K562 (cell line): ENCODE measurements at regions not wholly inside any gene's neighbourhood (a gene's known extent, or its start where the extent isn't known, plus 50 kb on each side); places are given as distances from the start of the nearest gene placed in this dataset.

Experiments
- CBX3 ChIP-seq, 2 experiments: IDR thresholded peaks; 1 replicate in 1 of 2; 2 replicates in 1 of 2; pipeline ENCODE4 v1.6.1; 2012; ENCODE audit warnings: inconsistent platforms in 2 of 2, low read length in 2 of 2, borderline replicate concordance in 1 of 2, control low read depth in 1 of 2
- CHD4 ChIP-seq: fragments of 200-600 bp; sonication (generic); IDR thresholded peaks from 3 replicates; pipeline ENCODE4 v1.6.1; 2012; ENCODE audit warnings: low read depth, mild to moderate bottlenecking, mixed read lengths, low read length, inconsistent platforms; ENCODE audit not compliant: insufficient read depth, insufficient replicate concordance, poor library complexity, severe bottlenecking
- ELF1 ChIP-seq: fragments of 200-800 bp; sonication (Bioruptor generic); IDR thresholded peaks from 2 replicates; pipeline ENCODE4 v1.6.1; 2016; ENCODE audit warnings: missing genetic modification characterization, missing compliant biosample characterization
- EZH2 ChIP-seq: IDR thresholded peaks from 2 replicates; pipeline ENCODE4 v1.6.1; 2012; ENCODE audit warnings: low read depth, mild to moderate bottlenecking, inconsistent platforms, low read length, borderline replicate concordance
- MAX ChIP-seq: sonication (generic); formaldehyde crosslinking; IDR thresholded peaks from 2 replicates; pipeline ENCODE4 v1.9.0; 2022; ENCODE audit warnings: mild to moderate bottlenecking, missing genetic modification reagents
- PTBP1 ChIP-seq: fragments of 200-400 bp; formaldehyde crosslinking; IDR thresholded peaks from 2 replicates; pipeline ENCODE4 v1.6.1; 2017; ENCODE audit warnings: low read depth, low read length
- TOE1 ChIP-seq, 2 experiments: fragments of 450-650 bp in 1 of 2; sonication (generic) in 1 of 2; formaldehyde crosslinking in 1 of 2; IDR thresholded peaks; 2 replicates each; pipeline versions ENCODE4 v1.7.1 to v1.8.0; 2016 to 2022; ENCODE audit warnings: borderline replicate concordance in 2 of 2, mild to moderate bottlenecking in 2 of 2, antibody characterized with exemption in 1 of 2, inconsistent platforms in 1 of 2, low read depth in 1 of 2, missing genetic modification reagents in 1 of 2, moderate library complexity in 1 of 2
- ZBTB1 ChIP-seq: sonication (generic); formaldehyde crosslinking; IDR thresholded peaks from 2 replicates; pipeline ENCODE4 v1.8.1; 2023; ENCODE audit warnings: missing genetic modification reagents, low read depth, mild to moderate bottlenecking, borderline replicate concordance
- ZNF134 ChIP-seq: fragments of 250-450 bp; sonication (Bioruptor Pico); conservative IDR thresholded peaks from 2 replicates; pipeline ENCODE4 v1.4.0; 2020
- TF ChIP-seq, protein P1 (sequence below): fragments of 450-650 bp; IDR thresholded peaks from 2 replicates; pipeline ENCODE4 v1.6.1; 2016
- TF ChIP-seq, protein P2 (sequence below), 2 experiments: fragments of 450-650 bp in 1 of 2; sonication (generic) in 1 of 2; formaldehyde crosslinking in 1 of 2; IDR thresholded peaks in 1 of 2; conservative IDR thresholded peaks in 1 of 2; 2 replicates each; pipeline versions ENCODE4 v1.6.1 to v1.8.1; 2016 to 2023; ENCODE audit warnings: mild to moderate bottlenecking in 2 of 2, moderate library complexity in 2 of 2, inconsistent platforms in 1 of 2, missing genetic modification reagents in 1 of 2

DNA sequence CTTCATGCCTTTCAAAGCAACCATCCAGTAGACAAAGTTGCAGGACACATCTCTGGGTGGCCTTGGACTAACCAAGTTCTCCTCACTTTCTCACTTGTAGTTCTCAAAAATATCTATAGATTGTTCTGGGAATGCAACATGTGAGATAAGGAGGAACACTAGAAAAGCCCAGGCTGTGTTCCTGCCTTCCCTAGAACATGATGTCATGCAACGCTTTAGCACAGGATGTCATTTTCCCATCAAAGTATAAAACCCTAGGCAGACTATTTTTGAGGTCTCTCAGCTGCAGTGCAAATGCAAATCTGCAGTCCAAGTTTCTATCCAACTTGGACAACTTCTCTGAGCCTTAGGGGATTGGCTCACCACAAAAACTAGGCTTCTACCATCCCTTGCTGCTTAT lies 78.8 kb upstream of the PCDH7 start:
- TF ChIP-seq ZBTB1: no peak
- TF ChIP-seq MAX (CRISPR knock-in tag): no peak
- no peak for TF ChIP-seq ELF1 (tag)
- TF ChIP-seq, protein P1, sequence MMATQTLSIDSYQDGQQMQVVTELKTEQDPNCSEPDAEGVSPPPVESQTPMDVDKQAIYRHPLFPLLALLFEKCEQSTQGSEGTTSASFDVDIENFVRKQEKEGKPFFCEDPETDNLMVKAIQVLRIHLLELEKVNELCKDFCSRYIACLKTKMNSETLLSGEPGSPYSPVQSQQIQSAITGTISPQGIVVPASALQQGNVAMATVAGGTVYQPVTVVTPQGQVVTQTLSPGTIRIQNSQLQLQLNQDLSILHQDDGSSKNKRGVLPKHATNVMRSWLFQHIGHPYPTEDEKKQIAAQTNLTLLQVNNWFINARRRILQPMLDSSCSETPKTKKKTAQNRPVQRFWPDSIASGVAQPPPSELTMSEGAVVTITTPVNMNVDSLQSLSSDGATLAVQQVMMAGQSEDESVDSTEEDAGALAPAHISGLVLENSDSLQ: no peak
- no peak for TF ChIP-seq PTBP1
- TF ChIP-seq TOE1 (IDR thresholded peaks at IDR 0.05; ENCODE audit: borderline replicate concordance): no peak
- TF ChIP-seq TOE1 (CRISPR knock-in tag; IDR thresholded peaks at IDR 0.05; ENCODE audit: borderline replicate concordance, low read depth): no peak
- no peak for TF ChIP-seq EZH2
- TF ChIP-seq, protein P2, sequence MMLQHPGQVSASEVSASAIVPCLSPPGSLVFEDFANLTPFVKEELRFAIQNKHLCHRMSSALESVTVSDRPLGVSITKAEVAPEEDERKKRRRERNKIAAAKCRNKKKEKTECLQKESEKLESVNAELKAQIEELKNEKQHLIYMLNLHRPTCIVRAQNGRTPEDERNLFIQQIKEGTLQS (IDR thresholded peaks at IDR 0.05): no peak
- TF ChIP-seq, protein P2 (CRISPR knock-in tag; conservative IDR thresholded peaks at IDR 0.05): no peak
- TF ChIP-seq ZNF134 (CRISPR knock-in tag): no peak
- no peak for TF ChIP-seq CHD4
- TF ChIP-seq CBX3 (IDR thresholded peaks at IDR 0.05; ENCODE audit: borderline replicate concordance in 1 of 2, low read length in 2 of 2): no peak
